Nucleus accumbens (tissue), 56 donors: ENCODE measurements at regions not wholly inside any gene's neighbourhood (a gene's known extent, or its start where the extent isn't known, plus 50 kb on each side); places are given as distances from the start of the nearest gene placed in this dataset.

Experiments
- DNase-seq, 56 donors: peaks; one replicate each; lab custom pipeline; 2025; lab: John Stamatoyannopoulos, UW

- DNase-seq: no peak
These were observed 90.5 kb upstream of the CCDC150 start for GRCh38 chr2:196549052-196549451.

- no peak for DNase-seq
These were observed 88.5 kb upstream of the CCDC150 start for GRCh38 chr2:196551014-196551413.

- DNase-seq: no peak
These were observed 84.4 kb upstream of the CCDC150 start for GRCh38 chr2:196555161-196555560.

- no peak for DNase-seq
These were observed 83.8 kb upstream of the CCDC150 start for GRCh38 chr2:196555726-196556125.

GRCh38 chr2:196558497-196558896 is 81.0 kb upstream of the CCDC150 start:
- no peak for DNase-seq

- DNase-seq: no peak
These were observed 75.6 kb upstream of the CCDC150 start for GRCh38 chr2:196563876-196564275.

GRCh38 chr2:196565106-196565765 is 74.3 kb upstream of the CCDC150 start:
- DNase-seq: no peak

GRCh38 chr2:196565982-196566381 is 73.5 kb upstream of the CCDC150 start:
- DNase-seq: no peak

- DNase-seq: no peak
These were observed 72.4 kb upstream of the CCDC150 start for GRCh38 chr2:196566961-196567666.

- DNase-seq: no peak
These were observed 71.0 kb upstream of the CCDC150 start for GRCh38 chr2:196568506-196568905.

- DNase-seq: no peak
These were observed 54.6 kb upstream of the CCDC150 start for GRCh38 chr2:196584903-196585302.

- DNase-seq: peak in 11 of 56 donors; percentile 5 to 26 (median 13)
These were observed 53.0 kb upstream of the CCDC150 start for GRCh38 chr2:196586511-196586991.

GRCh38 chr2:196587056-196587455 is 52.5 kb upstream of the CCDC150 start:
- peak in 3 of 56 donors; percentile 1 to 10 (median 10) for DNase-seq

GRCh38 chr2:196587739-196588138 is 51.8 kb upstream of the CCDC150 start:
- no peak for DNase-seq

- no peak for DNase-seq
These were observed 50.1 kb upstream of the CCDC150 start for GRCh38 chr2:196589419-196589818.
